ENCODE measurements at regions not wholly inside any gene's neighbourhood (a gene's known extent, or its start where the extent isn't known, plus 50 kb on each side); places are given as distances from the start of the nearest gene placed in this dataset.
A peak's percentile ranks its signal among the peaks of the same experiment; 100 is the strongest.
"Not testable (repeated sequence)": the region's sequence is repeated elsewhere in the genome, so short reads cannot be mapped to it uniquely, and the experiment has no call there.

- DNase-seq = peak; percentile 5
Observed at GRCh38 chr7:80018941-80019808, 115.5 kb upstream of the GNAI1 start.

GRCh38 chr7:80017101-80017698 lies 117.4 kb upstream of the GNAI1 start:
- no peak for DNase-seq

- DNase-seq = no peak
Observed at GRCh38 chr7:80014511-80014910, 120.1 kb upstream of the GNAI1 start.

GRCh38 chr7:80008039-80008438 lies 126.6 kb upstream of the GNAI1 start:
- DNase-seq = no peak

GRCh38 chr7:80002865-80003264 lies 131.8 kb upstream of the GNAI1 start:
- no peak for DNase-seq

- DNase-seq = no peak
Observed at GRCh38 chr7:79998363-79998762, 136.3 kb upstream of the GNAI1 start.

GRCh38 chr7:79997345-79997744 lies 137.3 kb upstream of the GNAI1 start:
- DNase-seq = no peak

- not testable (repeated sequence) for DNase-seq
Observed at GRCh38 chr7:79995741-79996140, 138.9 kb upstream of the GNAI1 start.

GRCh38 chr7:79988653-79989052 lies 146.0 kb upstream of the GNAI1 start:
- no peak for DNase-seq

- DNase-seq = no peak
Observed at GRCh38 chr7:79984210-79984609, 150.4 kb upstream of the GNAI1 start.

- DNase-seq = no peak
Observed at GRCh38 chr7:79982141-79982770, 152.4 kb upstream of the GNAI1 start.

- no peak for DNase-seq
Observed at GRCh38 chr7:79980376-79980775, 154.3 kb upstream of the GNAI1 start.

GRCh38 chr7:79979437-79979836 lies 155.2 kb upstream of the GNAI1 start:
- no peak for DNase-seq

- DNase-seq = no peak
Observed at GRCh38 chr7:79977481-79977880, 157.2 kb upstream of the GNAI1 start.

GRCh38 chr7:79976711-79977020 lies 158.0 kb upstream of the GNAI1 start:
- DNase-seq = not testable (repeated sequence)

- not testable (repeated sequence) for DNase-seq
Observed at GRCh38 chr7:79975986-79976710, 158.5 kb upstream of the GNAI1 start.

GRCh38 chr7:79973455-79973854 lies 161.2 kb upstream of the GNAI1 start:
- no peak for DNase-seq

- no peak for DNase-seq
Observed at GRCh38 chr7:79971058-79971457, 163.6 kb upstream of the GNAI1 start.

GRCh38 chr7:79968894-79969293 lies 165.7 kb upstream of the GNAI1 start:
- no peak for DNase-seq

- no peak for DNase-seq
Observed at GRCh38 chr7:79968077-79968648, 166.5 kb upstream of the GNAI1 start.

GRCh38 chr7:79965946-79966345 lies 168.7 kb upstream of the GNAI1 start:
- DNase-seq = no peak

- no peak for DNase-seq
Observed at GRCh38 chr7:79964463-79964862, 170.2 kb upstream of the GNAI1 start.

- no peak for DNase-seq
Observed at GRCh38 chr7:79953130-79953529, 181.5 kb upstream of the GNAI1 start.

All from CD4-positive, alpha-beta T cell treated with Interleukin-4 for 4 hours (primary cell).